OCI-LY7 (cell line): ENCODE measurements at regions not wholly inside any gene's neighbourhood (a gene's known extent, or its start where the extent isn't known, plus 50 kb on each side); places are given as distances from the start of the nearest gene placed in this dataset.
A peak's percentile ranks its signal among the peaks of the same experiment; 100 is the strongest.

Source experiments
- BruUV-seq: library from RNA; stranded (reverse); fragments of 400-500 nt; replicated peaks from 2 replicates; lab custom pipeline; 2021; lab: Mats Ljungman, UMichigan
- CTCF ChIA-PET: fragments of 300-600 bp; sonication (Branson Sonifier 250); formaldehyde crosslinking; loops from one replicate; lab custom pipeline; 2022; ENCODE audit warnings: antibody characterized with exemption; ENCODE audit not compliant: unreplicated experiment; lab: Charles Lee
- POLR2A ChIA-PET: fragments of 300-600 bp; sonication (Branson Sonifier 250); formaldehyde crosslinking; loops from one replicate; lab custom pipeline; 2022; ENCODE audit warnings: antibody characterized with exemption; lab: Charles Lee
- DNase-seq: peaks from one replicate; pipeline ENCODE4 v3.0.0-alpha.2; 2015; ENCODE audit warnings: low spot score
- H2AFZ ChIP-seq: fragments of 200-600 bp; sonication (generic), shearing (Covaris generic); 2 replicates; pipeline ENCODE4 v1.6.1; 2014; ENCODE audit warnings: mild to moderate bottlenecking, antibody characterized with exemption, low read length, moderate library complexity
- H3K27ac ChIP-seq: fragments of 200-600 bp; sonication (generic); 2 replicates; pipeline ENCODE4 v1.5.1; 2014; ENCODE audit warnings: mixed run types, low read depth, mild to moderate bottlenecking, moderate library complexity, low read length, inconsistent platforms; ENCODE audit not compliant: poor library complexity, severe bottlenecking
- H3K36me3 ChIP-seq: fragments of 200-600 bp; sonication (generic); 2 replicates; pipeline ENCODE4 v1.6.1; 2014; ENCODE audit warnings: mild to moderate bottlenecking, antibody characterized with exemption, low read length, moderate library complexity, mixed read lengths; ENCODE audit not compliant: insufficient read depth
- H3K4me1 ChIP-seq: fragments of 200-600 bp; sonication (generic); 2 replicates; pipeline ENCODE4 v1.5.1; 2014; ENCODE audit warnings: mild to moderate bottlenecking, low read length; ENCODE audit not compliant: insufficient read depth, poor library complexity, severe bottlenecking
- H3K4me2 ChIP-seq: fragments of 200-600 bp; sonication (generic); 2 replicates; pipeline ENCODE4 v1.6.1; 2014; ENCODE audit warnings: mild to moderate bottlenecking, low read length
- H3K4me3 ChIP-seq: fragments of 200-600 bp; sonication (generic); 2 replicates; pipeline ENCODE4 v1.5.1; 2014; ENCODE audit warnings: mild to moderate bottlenecking, low read depth, low read length; ENCODE audit not compliant: poor library complexity, severe bottlenecking
- H3K79me2 ChIP-seq: fragments of 200-600 bp; sonication (generic); 2 replicates; pipeline ENCODE4 v1.6.1; 2016; ENCODE audit warnings: low read depth, mild to moderate bottlenecking, low read length, moderate library complexity, mixed read lengths; ENCODE audit not compliant: insufficient read depth
- H3K9me2 ChIP-seq: fragments of 200-600 bp; sonication (generic); 2 replicates; pipeline ENCODE4 v1.6.1; 2016; ENCODE audit warnings: mild to moderate bottlenecking, low read length, mixed read lengths; ENCODE audit not compliant: insufficient read depth
- H3K9me3 ChIP-seq: fragments of 200-600 bp; sonication (generic); 2 replicates; pipeline ENCODE4 v1.6.1; 2014; ENCODE audit warnings: mild to moderate bottlenecking, mixed run types, low read length, mixed read lengths
- H4K20me1 ChIP-seq: fragments of 200-600 bp; sonication (generic); 2 replicates; pipeline ENCODE4 v1.6.1; 2014; ENCODE audit warnings: mild to moderate bottlenecking, antibody characterized with exemption, low read length, moderate library complexity, mixed read lengths; ENCODE audit not compliant: insufficient read depth
- EZH2phosphoT487 ChIP-seq: fragments of 200-600 bp; sonication (generic); IDR thresholded peaks from 2 replicates; pipeline ENCODE4 v1.6.1; 2018; ENCODE audit warnings: low read depth, borderline replicate concordance, mild to moderate bottlenecking, mixed run types, antibody characterized with exemption, low read length, moderate library complexity, mixed read lengths
- intact Hi-C: fragments of 100-400 bp; cut with micrococcal nuclease; formaldehyde crosslinking; loops from one replicate; pipeline ENCODE4 v1.10.0; 2022; ENCODE audit not compliant: unreplicated experiment
- TF ChIP-seq, protein P1 (sequence below): fragments of 200-600 bp; sonication (generic); conservative IDR thresholded peaks from 2 replicates; pipeline ENCODE4 v1.5.1; 2014; ENCODE audit warnings: mild to moderate bottlenecking, antibody characterized with exemption, low read length, moderate library complexity, mixed read lengths

DNA sequence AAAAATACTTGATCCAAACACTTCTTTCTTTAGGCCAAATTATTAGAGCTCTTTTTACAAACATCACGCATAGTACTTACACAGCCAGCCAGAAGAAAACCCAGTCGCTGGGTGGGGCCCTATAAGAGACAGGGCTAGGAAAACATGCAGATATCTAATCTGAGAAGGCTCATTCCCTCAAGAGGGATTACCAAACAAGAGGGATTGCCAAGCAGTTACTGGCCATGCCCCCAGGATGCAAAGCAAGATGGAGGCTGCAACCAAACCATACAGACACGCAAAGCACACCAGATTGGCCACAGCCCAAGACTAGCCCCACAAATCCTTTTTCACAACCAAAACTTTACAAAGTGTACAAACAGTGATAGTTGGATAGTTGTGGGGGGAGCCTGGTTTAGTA is 1235.4 kb upstream of the GJE1 start:
- Histone ChIP-seq H3K4me3 (peak overlapping the region; percentile 47), H3K9me2 (no peaks in the 10 kb centered on the region), H2AFZ (no peak overlapping the region), H4K20me1 (no peaks in the 10 kb centered on the region), H3K4me1 (no peaks in the 10 kb centered on the region), H3K9me3 (peaks cover 11% of the 10 kb centered on the region; the same call in 1 of the 2 replicates), H3K4me2 (0 out of 2 replicates have a peak overlapping the region, but pooled peaks have one; percentile 3), H3K27ac (no peak overlapping the region), H3K36me3 (no peaks in the 10 kb centered on the region), H3K79me2 (no peaks in the 10 kb centered on the region)
- intact Hi-C loops = no loop called here
- ChIA-PET POLR2A (no interaction called here), CTCF (no interaction called here)
- BruUV-seq = no TSS peak
- TF ChIP-seq, protein P1, sequence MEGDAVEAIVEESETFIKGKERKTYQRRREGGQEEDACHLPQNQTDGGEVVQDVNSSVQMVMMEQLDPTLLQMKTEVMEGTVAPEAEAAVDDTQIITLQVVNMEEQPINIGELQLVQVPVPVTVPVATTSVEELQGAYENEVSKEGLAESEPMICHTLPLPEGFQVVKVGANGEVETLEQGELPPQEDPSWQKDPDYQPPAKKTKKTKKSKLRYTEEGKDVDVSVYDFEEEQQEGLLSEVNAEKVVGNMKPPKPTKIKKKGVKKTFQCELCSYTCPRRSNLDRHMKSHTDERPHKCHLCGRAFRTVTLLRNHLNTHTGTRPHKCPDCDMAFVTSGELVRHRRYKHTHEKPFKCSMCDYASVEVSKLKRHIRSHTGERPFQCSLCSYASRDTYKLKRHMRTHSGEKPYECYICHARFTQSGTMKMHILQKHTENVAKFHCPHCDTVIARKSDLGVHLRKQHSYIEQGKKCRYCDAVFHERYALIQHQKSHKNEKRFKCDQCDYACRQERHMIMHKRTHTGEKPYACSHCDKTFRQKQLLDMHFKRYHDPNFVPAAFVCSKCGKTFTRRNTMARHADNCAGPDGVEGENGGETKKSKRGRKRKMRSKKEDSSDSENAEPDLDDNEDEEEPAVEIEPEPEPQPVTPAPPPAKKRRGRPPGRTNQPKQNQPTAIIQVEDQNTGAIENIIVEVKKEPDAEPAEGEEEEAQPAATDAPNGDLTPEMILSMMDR = no peak
- no peak for TF ChIP-seq EZH2phosphoT487
- DNase-seq = no peak

- no peaks in the 10 kb centered on the region for H3K79me2 ChIP-seq
- DNase-seq = no peak
- H3K9me3 ChIP-seq = peaks cover 9% of the 10 kb centered on the region; the same call in 1 of the 2 replicates
- no peaks in the 10 kb centered on the region for H3K9me2 ChIP-seq
- no peaks in the 10 kb centered on the region for H4K20me1 ChIP-seq
- no peak overlapping the region for H3K4me3 ChIP-seq
- intact Hi-C loops = no loop called here
- no peak overlapping the region for H2AFZ ChIP-seq
- BruUV-seq = no TSS peak
- H3K36me3 ChIP-seq = no peaks in the 10 kb centered on the region
- no peaks in the 10 kb centered on the region for H3K4me1 ChIP-seq
- TF ChIP-seq EZH2phosphoT487 = no peak
- TF ChIP-seq, protein P1 = no peak
- H3K4me2 ChIP-seq = no peak overlapping the region
- CTCF ChIA-PET = no interaction called here
- no peak overlapping the region for H3K27ac ChIP-seq
- POLR2A ChIA-PET = interaction anchor here (1.1 kb wide), 1 partner anchor 11 kb away, joined by 3 read pairs; no protein-coding TSS in a partner anchor
These were observed 1239.3 kb upstream of the GJE1 start for GRCh38 chr6:140893432-140893831.

DNA sequence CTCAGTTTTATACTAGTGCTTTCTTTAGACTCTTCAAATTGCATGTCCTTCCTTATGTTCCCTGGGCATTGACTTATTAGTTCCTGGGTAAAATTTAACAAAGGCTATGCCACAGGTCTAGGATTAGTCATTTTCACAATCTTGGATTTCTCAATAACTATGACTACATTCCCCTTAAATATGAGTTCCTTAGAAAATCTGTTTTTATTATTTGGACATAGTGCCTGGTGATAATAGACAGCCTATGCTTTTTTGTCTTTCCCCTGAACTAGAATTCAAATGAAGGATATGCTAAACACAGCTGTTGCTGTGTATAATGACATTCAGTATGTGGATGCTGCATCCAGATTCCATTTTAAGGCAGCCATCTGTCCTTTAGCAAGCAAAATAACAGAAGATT is 1252.8 kb upstream of the GJE1 start:
- CTCF ChIA-PET = no interaction called here
- H3K9me3 ChIP-seq = no peaks in the 10 kb centered on the region
- intact Hi-C loops = no loop called here

More for the DNA sequence above, 1252.8 kb upstream of the GJE1 start:
- POLR2A ChIA-PET = no interaction called here
- H4K20me1 ChIP-seq = no peaks in the 10 kb centered on the region
- H3K4me1 ChIP-seq = no peaks in the 10 kb centered on the region
- no peak overlapping the region for H3K27ac ChIP-seq
- H3K36me3 ChIP-seq = no peaks in the 10 kb centered on the region
- BruUV-seq = no TSS peak
- no peak for TF ChIP-seq EZH2phosphoT487
- TF ChIP-seq, protein P1 = no peak
- no peak overlapping the region for H3K4me2 ChIP-seq
- H3K79me2 ChIP-seq = no peaks in the 10 kb centered on the region
- H3K4me3 ChIP-seq = no peak overlapping the region
- no peaks in the 10 kb centered on the region for H3K9me2 ChIP-seq
- no peak for DNase-seq
- no peak overlapping the region for H2AFZ ChIP-seq
